Osteocyte (in vitro differentiated cells): ENCODE measurements at regions not wholly inside any gene's neighbourhood (a gene's known extent, or its start where the extent isn't known, plus 50 kb on each side); places are given as distances from the start of the nearest gene placed in this dataset.

ENCODE experiments used
- DNase-seq: peaks from one replicate; pipeline ENCODE4 v3.0.0; 2021; ENCODE audit warnings: mixed read lengths; ENCODE audit not compliant: unreplicated experiment; ENCODE audit errors: extremely low spot score
- H3K27ac Mint-ChIP-seq: one replicate; pipeline ENCODE4 v1.8.0; 2021; ENCODE audit warnings: mild to moderate bottlenecking, mixed read lengths; ENCODE audit not compliant: unreplicated experiment
- H3K27me3 Mint-ChIP-seq: one replicate; pipeline ENCODE4 v1.8.0; 2021; ENCODE audit warnings: mixed read lengths; ENCODE audit not compliant: unreplicated experiment
- H3K36me3 Mint-ChIP-seq: one replicate; pipeline ENCODE4 v1.8.0; 2021; ENCODE audit warnings: mixed read lengths; ENCODE audit not compliant: unreplicated experiment
- H3K4me1 Mint-ChIP-seq: one replicate; pipeline ENCODE4 v1.8.0; 2021; ENCODE audit warnings: mixed read lengths; ENCODE audit not compliant: unreplicated experiment
- H3K4me3 Mint-ChIP-seq: one replicate; pipeline ENCODE4 v1.8.0; 2021; ENCODE audit warnings: mild to moderate bottlenecking, moderate library complexity, mixed read lengths; ENCODE audit not compliant: unreplicated experiment
- H3K9me3 Mint-ChIP-seq: one replicate; pipeline ENCODE4 v1.8.0; 2021; ENCODE audit warnings: mixed read lengths; ENCODE audit not compliant: unreplicated experiment
- TF ChIP-seq, protein P1 (sequence below): fragments of 200-600 bp; sonication (generic); IDR thresholded peaks from 2 replicates; pipeline ENCODE4 v1.5.0; 2021; ENCODE audit warnings: antibody characterized with exemption, mild to moderate bottlenecking, moderate library complexity

DNA sequence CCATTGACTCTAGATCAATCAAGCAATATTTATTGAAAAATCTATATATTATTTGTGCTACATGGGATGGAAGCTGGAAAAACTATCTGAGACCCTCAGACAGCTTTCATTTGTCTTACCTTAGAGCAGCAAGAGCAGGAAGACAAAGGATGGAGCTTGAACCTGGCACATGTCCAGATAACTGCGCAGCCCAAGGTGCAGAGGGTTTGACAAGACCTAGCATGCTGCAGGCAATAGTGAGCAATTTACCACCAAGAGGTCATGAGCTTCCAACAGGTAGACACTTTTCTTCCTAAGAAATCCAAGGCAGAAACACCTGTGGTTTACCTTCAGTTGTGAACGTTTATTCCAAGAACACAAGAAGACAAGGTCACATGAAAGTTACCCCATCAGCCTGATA is 214.7 kb upstream of the NECTIN3 start:
- Mint-ChIP-seq H3K36me3 (no peaks in the 10 kb centered on the region), H3K9me3 (peaks cover 7% of the 10 kb centered on the region), H3K27me3 (no peaks in the 10 kb centered on the region), H3K4me3 (no peak overlapping the region), H3K27ac (no peak overlapping the region), H3K4me1 (no peaks in the 10 kb centered on the region)
- DNase-seq, result no peak
- TF ChIP-seq, protein P1, sequence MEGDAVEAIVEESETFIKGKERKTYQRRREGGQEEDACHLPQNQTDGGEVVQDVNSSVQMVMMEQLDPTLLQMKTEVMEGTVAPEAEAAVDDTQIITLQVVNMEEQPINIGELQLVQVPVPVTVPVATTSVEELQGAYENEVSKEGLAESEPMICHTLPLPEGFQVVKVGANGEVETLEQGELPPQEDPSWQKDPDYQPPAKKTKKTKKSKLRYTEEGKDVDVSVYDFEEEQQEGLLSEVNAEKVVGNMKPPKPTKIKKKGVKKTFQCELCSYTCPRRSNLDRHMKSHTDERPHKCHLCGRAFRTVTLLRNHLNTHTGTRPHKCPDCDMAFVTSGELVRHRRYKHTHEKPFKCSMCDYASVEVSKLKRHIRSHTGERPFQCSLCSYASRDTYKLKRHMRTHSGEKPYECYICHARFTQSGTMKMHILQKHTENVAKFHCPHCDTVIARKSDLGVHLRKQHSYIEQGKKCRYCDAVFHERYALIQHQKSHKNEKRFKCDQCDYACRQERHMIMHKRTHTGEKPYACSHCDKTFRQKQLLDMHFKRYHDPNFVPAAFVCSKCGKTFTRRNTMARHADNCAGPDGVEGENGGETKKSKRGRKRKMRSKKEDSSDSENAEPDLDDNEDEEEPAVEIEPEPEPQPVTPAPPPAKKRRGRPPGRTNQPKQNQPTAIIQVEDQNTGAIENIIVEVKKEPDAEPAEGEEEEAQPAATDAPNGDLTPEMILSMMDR, result no peak

DNA sequence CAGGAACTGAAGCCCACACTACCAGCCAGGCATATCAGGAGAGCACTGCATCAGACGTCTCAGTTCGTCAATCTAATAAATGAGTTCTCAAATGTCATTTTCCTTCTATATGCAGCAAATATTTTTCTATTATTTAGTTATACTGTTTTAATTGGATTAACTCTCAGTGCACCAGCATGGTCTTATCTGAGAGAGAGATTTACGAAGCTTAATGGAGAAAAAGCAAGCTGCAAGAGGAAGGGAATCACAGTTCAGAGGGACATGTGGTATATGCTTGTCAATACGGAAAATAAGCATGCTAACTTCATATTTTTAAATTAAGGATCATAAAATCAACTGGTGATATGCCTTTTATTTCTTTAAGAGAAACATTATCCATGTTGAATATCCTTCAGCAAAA is 213.1 kb upstream of the NECTIN3 start:
- TF ChIP-seq, protein P1, result no peak
- Mint-ChIP-seq H3K27me3 (no peaks in the 10 kb centered on the region), H3K27ac (no peak overlapping the region), H3K9me3 (peaks cover 7% of the 10 kb centered on the region), H3K4me1 (no peaks in the 10 kb centered on the region), H3K4me3 (no peak overlapping the region), H3K36me3 (no peaks in the 10 kb centered on the region)
- DNase-seq, result no peak

DNA sequence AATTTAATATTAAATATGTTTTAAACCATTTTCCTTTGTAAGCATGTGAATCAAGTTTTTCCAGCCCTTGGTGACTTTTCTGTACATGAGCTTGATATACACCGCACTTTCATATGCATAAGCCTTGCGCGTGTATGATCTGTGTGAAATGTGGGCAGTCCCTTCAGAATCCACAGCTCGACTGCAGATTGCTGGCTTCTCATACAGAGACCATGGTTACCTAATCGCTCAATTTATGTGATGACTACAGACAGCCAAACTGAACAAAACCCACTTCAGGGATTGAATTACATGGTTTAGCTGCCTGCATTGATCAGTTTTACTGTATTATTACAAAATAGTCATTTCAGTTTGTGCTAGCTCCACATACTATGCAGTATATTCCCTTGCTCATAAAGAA is 212.3 kb upstream of the NECTIN3 start:
- no peak overlapping the region for H3K27ac Mint-ChIP-seq

DNA sequence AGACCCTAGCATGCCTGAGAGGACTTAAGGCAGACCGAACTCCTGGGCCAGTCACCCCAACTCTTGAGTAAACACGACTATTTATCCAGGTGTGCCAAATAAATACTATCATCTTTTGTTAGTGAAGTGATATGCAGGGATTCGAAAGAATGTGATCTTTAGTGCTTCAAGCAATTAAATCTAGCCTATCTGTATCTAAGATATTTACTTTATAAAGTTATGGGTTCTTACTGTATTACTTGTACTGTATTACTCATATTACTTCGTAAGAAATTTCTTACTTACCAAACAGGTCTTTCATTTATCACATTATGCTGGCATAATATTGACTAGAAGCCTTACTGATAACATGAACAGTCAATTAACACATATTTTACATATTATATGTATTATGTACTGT is 211.6 kb upstream of the NECTIN3 start:
- no peaks in the 10 kb centered on the region for H3K27me3 Mint-ChIP-seq
- no peak for DNase-seq
- no peaks in the 10 kb centered on the region for H3K36me3 Mint-ChIP-seq
- TF ChIP-seq, protein P1, result no peak
- no peak overlapping the region for H3K27ac Mint-ChIP-seq
- no peak overlapping the region for H3K4me3 Mint-ChIP-seq
- no peaks in the 10 kb centered on the region for H3K9me3 Mint-ChIP-seq
- H3K4me1 Mint-ChIP-seq, result no peaks in the 10 kb centered on the region

More for the DNA sequence above, 212.3 kb upstream of the NECTIN3 start:
- Mint-ChIP-seq H3K9me3 (peaks cover 2% of the 10 kb centered on the region), H3K4me1 (no peaks in the 10 kb centered on the region), H3K27me3 (no peaks in the 10 kb centered on the region), H3K36me3 (no peaks in the 10 kb centered on the region), H3K4me3 (no peak overlapping the region)
- no peak for DNase-seq
- TF ChIP-seq, protein P1, result no peak

DNA sequence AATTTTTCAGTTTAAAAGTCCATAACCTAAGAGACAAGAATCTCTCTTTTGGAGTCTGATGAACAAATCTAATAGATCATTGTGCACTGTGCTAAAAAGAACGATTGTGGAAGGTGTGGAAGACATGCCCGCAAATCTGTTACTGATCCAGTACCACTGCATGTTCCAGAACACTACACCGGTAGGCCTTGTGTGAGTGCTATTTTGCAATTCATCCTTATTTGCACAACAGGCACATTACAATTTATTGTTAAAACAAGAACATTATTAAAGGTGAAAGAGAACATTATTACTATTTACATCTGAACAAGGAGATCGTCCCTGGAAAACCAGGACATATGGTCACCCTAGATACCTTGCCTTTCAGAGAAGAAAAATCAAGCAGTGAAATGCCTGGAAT is 205.7 kb upstream of the NECTIN3 start:
- H3K9me3 Mint-ChIP-seq, result no peaks in the 10 kb centered on the region

More for the DNA sequence above, 205.7 kb upstream of the NECTIN3 start:
- H3K4me1 Mint-ChIP-seq, result no peaks in the 10 kb centered on the region
- DNase-seq, result no peak
- TF ChIP-seq, protein P1, result no peak
- H3K27ac Mint-ChIP-seq, result no peak overlapping the region
- H3K27me3 Mint-ChIP-seq, result no peaks in the 10 kb centered on the region
- no peak overlapping the region for H3K4me3 Mint-ChIP-seq
- no peaks in the 10 kb centered on the region for H3K36me3 Mint-ChIP-seq
